ENCODE measurements at regions not wholly inside any gene's neighbourhood (a gene's known extent, or its start where the extent isn't known, plus 50 kb on each side); places are given as distances from the start of the nearest gene placed in this dataset.

- TF ChIP-seq RARB (CRISPR knock-in tag; IDR thresholded peaks at IDR 0.05) = no peak
- TF ChIP-seq SNAI2 (CRISPR knock-in tag; IDR thresholded peaks at IDR 0.05) = no peak
- peak; percentile 40; the same call in 2 of the 3 replicates for ATAC-seq
Observed at GRCh38 chr5:147051193-147051592, 172.6 kb upstream of the PPP2R2B start.

GRCh38 chr5:147052519-147052918 is 174.0 kb upstream of the PPP2R2B start:
- TF ChIP-seq ESRRG (CRISPR knock-in tag; IDR thresholded peaks at IDR 0.05) (no peak), ZNF70 (CRISPR knock-in tag; IDR thresholded peaks at IDR 0.05) (no peak), POU6F1 (CRISPR knock-in tag; IDR thresholded peaks at IDR 0.05; ENCODE audit: borderline replicate concordance, low read depth) (no peak), CREB5 (CRISPR knock-in tag; IDR thresholded peaks at IDR 0.05; ENCODE audit: low read depth) (no peak), TCF4 (CRISPR knock-in tag; IDR thresholded peaks at IDR 0.05; ENCODE audit: borderline replicate concordance) (no peak)
- ATAC-seq = no peak

GRCh38 chr5:147055089-147055826 is 176.7 kb upstream of the PPP2R2B start:
- TF ChIP-seq CSRNP3 (CRISPR knock-in tag; IDR thresholded peaks at IDR 0.05) (no peak), ISL1 (CRISPR knock-in tag; IDR thresholded peaks at IDR 0.05) (no peak), ZC3H10 (CRISPR knock-in tag; IDR thresholded peaks at IDR 0.05) (no peak), RARB (CRISPR knock-in tag; IDR thresholded peaks at IDR 0.05) (no peak), GLIS3 (CRISPR knock-in tag; IDR thresholded peaks at IDR 0.05) (no peak), TSHZ2 (CRISPR knock-in tag; IDR thresholded peaks at IDR 0.05) (no peak), POU6F1 (CRISPR knock-in tag; IDR thresholded peaks at IDR 0.05; ENCODE audit: borderline replicate concordance, low read depth) (no peak), ZNF565 (CRISPR knock-in tag; conservative IDR thresholded peaks at IDR 0.05; ENCODE audit: low read depth) (no peak), BACH2 (CRISPR knock-in tag; IDR thresholded peaks at IDR 0.05; ENCODE audit: borderline replicate concordance) (no peak), ZNF70 (CRISPR knock-in tag; IDR thresholded peaks at IDR 0.05) (no peak), SNAI2 (CRISPR knock-in tag; IDR thresholded peaks at IDR 0.05) (no peak), ZFP30 (CRISPR knock-in tag; IDR thresholded peaks at IDR 0.05) (no peak), PPARA (CRISPR knock-in tag; IDR thresholded peaks at IDR 0.05; ENCODE audit: borderline replicate concordance) (no peak), OSR1 (CRISPR knock-in tag; IDR thresholded peaks at IDR 0.05) (no peak), ZNF8 (CRISPR knock-in tag; IDR thresholded peaks at IDR 0.05) (no peak)
- no peak for ATAC-seq

Data from SK-N-SH treated with all-trans-retinoic acid at 6 μM for 48 hours (cell line).